HT1080 (cell line): ENCODE measurements at regions not wholly inside any gene's neighbourhood (a gene's known extent, or its start where the extent isn't known, plus 50 kb on each side); places are given as distances from the start of the nearest gene placed in this dataset.

Experiments
- DNase-seq: peaks from one replicate; pipeline ENCODE4 v3.0.0-alpha.2; 2015; ENCODE audit warnings: low read depth

DNA sequence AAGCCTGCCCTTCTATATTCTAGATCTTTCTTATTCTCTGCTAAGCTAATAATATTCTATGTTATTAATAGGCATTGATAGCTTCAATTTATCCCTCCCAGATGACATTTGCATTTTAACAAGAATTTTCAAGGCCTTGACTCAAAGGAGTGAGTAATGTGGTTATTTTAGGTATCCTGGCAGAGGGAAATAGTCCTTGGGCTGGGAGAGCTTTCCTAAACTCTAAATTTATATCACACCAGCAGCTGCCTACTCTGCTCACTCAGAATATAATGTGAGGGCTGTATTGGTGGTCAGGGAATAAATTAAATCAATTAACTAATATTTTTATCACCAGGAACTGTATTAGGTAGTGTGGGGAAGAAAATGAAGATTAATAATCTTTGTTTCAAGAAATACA, 74.8 kb upstream of the ADAM23 start:
- no peak for DNase-seq

DNA sequence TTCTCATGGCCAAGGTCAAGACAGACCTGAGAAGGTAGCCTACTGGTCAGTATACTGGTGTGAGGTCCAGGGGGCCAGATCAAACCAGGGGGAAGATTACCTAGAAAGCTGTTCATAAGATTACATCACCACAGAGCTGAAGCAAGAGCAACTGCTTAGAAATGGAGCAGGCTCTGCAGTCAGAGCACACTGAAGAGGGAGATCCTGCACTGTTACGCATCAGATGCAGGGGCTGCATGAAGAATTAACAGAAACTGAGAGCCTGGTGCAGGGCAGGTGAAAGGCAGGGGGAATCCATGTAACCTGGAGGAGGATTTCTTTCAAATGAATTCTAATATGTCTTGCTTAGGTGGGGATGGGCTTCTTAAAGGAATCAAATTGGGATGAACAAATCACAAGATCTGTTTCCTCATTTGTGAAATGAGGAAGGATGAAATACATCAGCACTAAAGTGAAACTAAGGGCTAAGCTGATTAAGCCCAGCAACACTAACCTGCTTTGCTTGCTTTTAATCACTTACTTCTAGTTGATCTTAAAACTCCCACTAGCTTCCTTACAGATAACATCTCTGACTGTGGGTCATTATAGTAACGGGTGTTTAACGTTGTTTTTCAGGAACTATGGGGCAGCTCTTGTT, 74.3 kb upstream of the ADAM23 start:
- DNase-seq: no peak

DNA sequence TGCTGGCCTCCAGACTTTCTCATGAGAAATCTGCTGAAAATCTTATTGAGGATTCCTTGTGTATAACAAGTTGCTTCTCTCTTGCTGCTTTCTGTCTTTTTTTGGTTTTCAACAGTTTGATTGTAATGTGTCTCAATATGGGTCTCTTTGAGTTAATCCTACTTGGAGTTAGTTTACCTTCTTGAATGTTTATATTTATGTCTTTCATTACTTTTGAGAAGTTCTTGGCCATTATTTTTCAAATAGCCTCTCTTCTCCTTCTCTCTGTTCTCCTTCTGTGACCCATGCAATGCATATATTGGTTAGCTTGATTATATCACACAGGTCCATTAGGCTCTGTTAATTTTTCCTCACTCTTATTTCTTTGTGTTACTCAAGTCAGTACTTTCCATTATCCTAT, 67.4 kb upstream of the ADAM23 start:
- DNase-seq: no peak

DNA sequence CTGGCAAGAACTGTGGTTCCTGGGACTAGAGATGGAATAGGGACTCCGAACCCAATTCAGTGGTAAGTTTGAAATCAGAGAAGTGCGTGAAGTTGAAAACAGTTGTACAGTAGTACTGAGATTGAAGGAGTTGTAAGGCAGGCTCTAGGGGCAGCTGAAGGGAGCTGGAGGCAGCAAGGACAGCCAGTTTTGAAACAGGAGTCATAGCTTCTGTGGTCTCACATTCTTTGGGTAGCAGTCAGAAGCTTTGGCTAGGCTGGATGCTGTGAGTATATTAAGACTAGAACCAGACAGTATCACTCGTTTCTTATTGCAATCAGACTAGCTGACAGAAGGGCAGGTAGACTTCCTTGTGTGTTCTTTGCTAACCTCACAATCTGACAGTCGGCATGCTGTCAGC, 64.5 kb upstream of the ADAM23 start:
- peak; percentile 52 for DNase-seq

DNA sequence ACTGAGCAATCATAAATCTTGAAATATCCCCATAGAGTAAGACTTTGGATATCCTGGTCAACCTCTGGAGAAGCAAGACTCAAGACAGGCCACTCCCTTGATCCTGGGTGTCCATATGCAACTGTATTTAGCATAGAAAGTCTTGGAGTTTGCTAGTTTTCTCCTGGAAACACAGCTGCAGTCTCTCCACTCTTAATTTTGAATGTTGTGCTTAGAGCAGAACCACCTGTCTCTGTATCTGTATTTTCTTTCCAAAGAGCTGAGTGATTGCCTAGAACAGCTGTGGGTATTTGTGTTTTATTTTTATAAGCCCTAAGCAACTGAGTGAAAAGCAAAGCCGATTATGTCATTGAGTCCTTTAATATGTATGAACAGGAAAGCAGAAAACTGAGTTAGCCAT, 64.1 kb upstream of the ADAM23 start:
- DNase-seq: no peak

DNA sequence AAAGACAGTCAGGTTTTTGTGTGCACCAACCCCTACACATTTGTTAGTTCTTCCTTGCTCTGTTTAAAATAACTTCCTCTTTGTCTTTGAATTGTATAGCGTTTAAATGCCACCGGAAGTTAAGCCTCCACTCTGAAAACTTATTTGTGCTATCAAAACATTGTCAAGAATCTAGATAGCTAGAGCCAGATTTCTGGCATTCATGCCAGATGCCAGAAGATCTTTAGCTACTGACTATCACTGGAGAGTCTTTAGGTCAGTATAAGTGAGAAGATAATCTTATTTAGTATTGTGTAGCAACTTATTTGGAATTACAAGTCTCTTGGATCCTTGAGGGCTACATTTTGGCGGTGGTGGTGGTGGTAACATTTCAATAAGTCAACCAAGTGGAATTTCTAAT, 63.4 kb upstream of the ADAM23 start:
- no peak for DNase-seq

DNA sequence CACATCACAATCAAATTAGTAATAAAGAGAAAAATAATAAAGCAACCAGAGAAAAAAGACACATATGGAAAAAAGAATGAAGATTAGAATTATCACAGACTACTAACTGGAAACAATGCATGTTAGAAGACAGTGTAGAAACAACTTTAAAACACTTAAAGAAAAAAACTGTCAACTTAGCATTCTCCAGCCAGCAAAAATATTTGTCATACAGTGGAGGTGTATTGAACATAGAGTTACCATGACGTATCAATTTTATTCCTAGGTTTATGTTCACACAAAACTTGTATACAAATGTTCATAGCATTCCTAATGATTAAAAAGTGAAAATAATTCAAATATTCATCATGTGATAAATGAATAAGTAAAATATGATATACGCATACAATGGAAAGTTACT, 61.5 kb upstream of the ADAM23 start:
- no peak for DNase-seq

DNA sequence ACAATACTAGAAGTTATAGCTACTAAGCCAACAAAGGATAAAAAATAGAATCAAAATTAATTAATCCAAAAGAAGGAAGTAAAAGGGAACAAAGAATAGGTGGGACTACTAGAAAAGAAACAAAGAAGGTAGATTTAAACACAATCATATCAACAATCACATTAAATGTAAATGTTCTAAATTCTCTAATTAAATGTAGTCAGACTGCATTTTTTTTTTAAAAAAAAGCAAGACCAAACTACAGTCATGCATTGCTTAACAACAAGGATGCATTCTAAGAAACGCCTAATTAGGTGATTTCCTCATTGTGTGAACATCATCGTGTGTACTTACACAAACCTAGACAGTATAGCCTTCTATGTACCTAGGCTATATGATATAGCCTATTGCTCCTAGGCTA, 59.7 kb upstream of the ADAM23 start:
- DNase-seq: no peak

DNA sequence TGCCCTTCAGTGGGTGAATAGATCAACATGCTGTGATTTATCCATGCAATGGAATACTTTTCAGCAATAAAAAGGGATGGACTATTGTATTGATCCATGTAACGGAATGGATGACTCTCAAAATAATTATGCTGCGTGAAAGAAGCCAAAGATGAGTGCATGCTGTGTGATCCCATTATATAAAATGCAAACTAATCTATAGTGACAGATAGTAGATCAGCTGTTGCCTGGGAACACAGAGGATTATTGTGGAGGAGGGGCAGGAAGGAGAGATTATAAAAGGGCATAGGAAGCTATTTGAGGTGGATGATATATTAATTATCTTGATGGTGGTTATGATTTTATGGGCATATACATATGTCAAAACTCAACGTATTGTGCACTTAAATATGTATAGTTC, 55.5 kb upstream of the ADAM23 start:
- no peak for DNase-seq

DNA sequence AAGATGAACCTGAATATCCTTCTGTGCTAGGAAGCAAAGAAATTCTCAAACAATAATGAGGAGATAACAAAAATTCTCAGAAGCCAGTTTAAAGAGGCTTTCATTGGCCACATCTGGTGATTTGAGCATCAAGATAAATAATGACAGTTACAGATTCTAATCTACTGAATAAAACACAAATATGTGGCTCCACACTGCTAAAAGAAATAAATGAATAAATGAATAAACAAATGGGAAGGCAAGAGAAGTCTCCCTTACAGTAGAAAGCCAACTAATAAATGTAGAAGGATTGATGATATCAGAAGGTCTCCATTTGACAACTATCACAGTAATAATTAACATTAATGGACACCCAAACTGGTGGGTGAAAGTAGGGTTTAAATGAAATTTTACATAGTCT, 54.6 kb upstream of the ADAM23 start:
- no peak for DNase-seq

DNA sequence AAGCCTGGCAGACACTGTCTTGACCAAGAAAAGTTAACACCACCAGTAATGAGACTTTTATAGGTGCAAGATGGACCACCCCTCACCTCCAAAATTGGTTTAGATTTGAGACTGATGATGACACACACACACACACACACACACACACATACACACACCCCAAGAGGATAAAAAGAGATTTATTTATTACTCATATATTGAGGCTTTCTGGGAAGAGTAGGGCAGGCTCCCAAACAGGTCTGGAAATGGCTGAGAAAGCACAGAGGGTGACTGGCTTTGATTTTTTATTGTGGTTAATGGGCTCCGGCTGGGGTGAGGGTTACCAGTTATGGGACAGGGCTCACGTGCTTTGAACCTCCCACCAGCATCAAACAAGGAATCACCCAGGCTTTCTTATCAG, 54.2 kb upstream of the ADAM23 start:
- no peak for DNase-seq

DNA sequence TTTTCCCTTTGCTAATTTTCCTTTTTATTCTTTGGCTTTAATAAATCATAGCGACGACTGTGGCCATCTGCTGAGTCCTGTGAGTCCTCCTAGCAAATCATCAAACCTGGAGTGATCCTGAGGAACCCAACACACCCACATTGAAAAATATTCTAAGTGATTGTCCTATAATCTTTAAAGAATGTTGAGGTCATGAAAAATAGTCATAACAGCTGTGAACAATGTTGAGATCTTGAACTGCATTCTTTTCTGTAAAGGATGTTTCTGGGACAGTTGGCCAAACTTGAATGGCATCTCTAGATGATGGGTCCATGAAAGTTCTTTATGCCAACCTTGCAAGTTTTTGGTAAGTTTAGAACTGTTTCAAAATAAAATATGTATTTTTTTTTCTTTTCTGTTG, 53.2 kb upstream of the ADAM23 start:
- no peak for DNase-seq

DNA sequence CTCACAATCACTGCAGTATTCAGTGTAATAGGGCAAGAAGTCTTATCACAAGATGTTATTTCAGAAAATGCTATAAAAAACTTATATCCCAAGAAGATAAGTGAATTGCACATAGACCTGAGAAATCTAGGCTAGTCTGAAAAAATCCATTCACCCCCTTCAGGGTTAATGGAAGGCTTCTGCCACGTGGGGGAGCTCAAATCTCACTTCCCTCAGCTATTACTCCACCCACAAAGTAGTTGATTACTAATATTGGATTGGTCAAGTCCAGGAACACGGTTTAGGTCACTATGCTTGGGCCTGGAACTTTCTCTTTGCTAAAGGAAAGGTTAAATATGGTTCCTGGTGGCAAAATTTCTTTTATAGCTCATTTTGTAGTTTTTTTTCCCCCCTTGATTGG, 51.2 kb upstream of the ADAM23 start:
- peak; percentile 65 for DNase-seq
